ENCODE measurements at regions not wholly inside any gene's neighbourhood (a gene's known extent, or its start where the extent isn't known, plus 50 kb on each side); places are given as distances from the start of the nearest gene placed in this dataset.

DNA sequence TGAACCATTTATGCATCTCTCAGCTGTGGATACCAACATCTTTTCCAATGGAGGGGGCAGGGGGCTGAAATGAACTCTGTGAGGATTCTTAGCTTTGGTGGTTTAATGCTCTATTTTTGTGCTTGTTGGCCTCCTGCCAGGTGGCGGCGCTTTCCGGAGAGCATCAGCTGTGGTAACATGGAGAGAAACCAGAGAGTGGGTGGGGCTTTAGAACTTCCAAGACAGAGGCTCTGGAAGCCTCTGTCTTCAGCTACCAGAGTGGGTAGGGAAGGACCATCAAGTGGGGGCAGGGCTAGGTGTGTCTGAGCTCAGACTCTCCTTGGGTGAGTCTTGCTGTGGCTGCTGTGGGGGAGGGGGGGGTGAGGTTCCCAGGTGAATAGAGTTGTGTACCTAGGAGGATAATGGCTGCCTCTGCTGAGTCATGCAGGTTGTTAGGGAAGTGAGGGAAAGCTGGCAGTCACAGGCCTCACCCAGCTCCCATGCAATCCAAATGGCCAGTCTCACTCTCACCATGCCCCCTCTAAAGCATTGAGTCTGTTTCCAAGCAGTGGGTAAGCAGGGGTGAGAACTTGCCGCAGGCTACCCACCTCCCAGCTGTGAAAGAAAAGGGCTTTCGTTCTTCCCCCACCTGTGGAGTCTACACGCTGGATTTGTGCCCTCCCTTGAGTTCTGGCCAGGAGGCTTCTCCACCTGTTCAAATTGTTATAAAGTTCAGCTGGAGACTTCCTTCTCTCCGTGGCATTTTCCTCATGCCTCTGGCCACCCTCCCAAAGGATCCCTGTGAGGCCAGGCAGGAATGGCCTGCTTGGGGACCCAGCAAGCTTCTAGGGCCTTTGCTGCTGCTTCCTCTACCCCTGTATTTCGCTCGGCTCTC is 527.0 kb downstream of the NEBL start (continued):
- TF ChIP-seq, protein P1, sequence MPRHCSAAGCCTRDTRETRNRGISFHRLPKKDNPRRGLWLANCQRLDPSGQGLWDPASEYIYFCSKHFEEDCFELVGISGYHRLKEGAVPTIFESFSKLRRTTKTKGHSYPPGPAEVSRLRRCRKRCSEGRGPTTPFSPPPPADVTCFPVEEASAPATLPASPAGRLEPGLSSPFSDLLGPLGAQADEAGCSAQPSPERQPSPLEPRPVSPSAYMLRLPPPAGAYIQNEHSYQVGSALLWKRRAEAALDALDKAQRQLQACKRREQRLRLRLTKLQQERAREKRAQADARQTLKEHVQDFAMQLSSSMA (CRISPR knock-in tag; IDR thresholded peaks at IDR 0.05) = no peak
- no peak for TF ChIP-seq ZNF280D (CRISPR knock-in tag; IDR thresholded peaks at IDR 0.05)
- TF ChIP-seq ZNF232 (CRISPR knock-in tag; IDR thresholded peaks at IDR 0.05; ENCODE audit: borderline replicate concordance) = no peak
- no peak for TF ChIP-seq ZNF180 (CRISPR knock-in tag; IDR thresholded peaks at IDR 0.05; ENCODE audit: borderline replicate concordance, low read depth)

GRCh38 chr10:20363684-20364083 is 533.4 kb downstream of the NEBL start:
- Histone ChIP-seq H3K27ac (ENCODE audit: extremely low read length, insufficient read depth, low read length) (no peak overlapping the region), H3K4me3 (replicated peaks in 1 of 3; ENCODE audit: insufficient read depth in 1 of 3, low read depth in 2 of 3, low read length in 3 of 3) (no peak overlapping the region), H3K9me3 (ENCODE audit: low read length) (peaks cover 77% of the 10 kb centered on the region), H3K4me1 (ENCODE audit: insufficient read depth, low read length) (no peaks in the 10 kb centered on the region), H4K20me1 (ENCODE audit: insufficient read depth, low read length) (no peaks in the 10 kb centered on the region), H2AFZ (ENCODE audit: low read length) (no peak overlapping the region), H3K4me2 (ENCODE audit: low read depth, low read length) (no peak overlapping the region), H3K79me2 (ENCODE audit: insufficient read depth, low read length) (no peaks in the 10 kb centered on the region), H3K9ac (ENCODE audit: insufficient read depth, low read depth, low read length) (no peak overlapping the region), H3K27me3 (ENCODE audit: control insufficient read depth in 1 of 2, insufficient read depth in 2 of 2, low read length in 2 of 2) (no peaks in the 10 kb centered on the region), H3K36me3 (replicated peaks in 1 of 2; ENCODE audit: control insufficient read depth in 1 of 2, insufficient read depth in 2 of 2, low read length in 2 of 2) (no peaks in the 10 kb centered on the region)
- FAIRE-seq = no peak
- POLR2A ChIA-PET = no interaction called here
- no peak for DNase-seq (ENCODE audit: low spot score)
- no peak for ATAC-seq
- CTCF ChIA-PET (ENCODE audit: low intra/inter-chr PET ratio, low total read pairs) = no interaction called here
- intact Hi-C loops (cut with micrococcal nuclease; ENCODE audit: unreplicated experiment) (no loop called here), in situ Hi-C loops (cut with HindIII; ENCODE audit: extremely low pct_ligation_motif_present, low pct_unique_long_range_greater_than_20kb) (no loop called here)
- no TSS peak for BruUV-seq (replicated peaks)
- TF ChIP-seq, protein P2, sequence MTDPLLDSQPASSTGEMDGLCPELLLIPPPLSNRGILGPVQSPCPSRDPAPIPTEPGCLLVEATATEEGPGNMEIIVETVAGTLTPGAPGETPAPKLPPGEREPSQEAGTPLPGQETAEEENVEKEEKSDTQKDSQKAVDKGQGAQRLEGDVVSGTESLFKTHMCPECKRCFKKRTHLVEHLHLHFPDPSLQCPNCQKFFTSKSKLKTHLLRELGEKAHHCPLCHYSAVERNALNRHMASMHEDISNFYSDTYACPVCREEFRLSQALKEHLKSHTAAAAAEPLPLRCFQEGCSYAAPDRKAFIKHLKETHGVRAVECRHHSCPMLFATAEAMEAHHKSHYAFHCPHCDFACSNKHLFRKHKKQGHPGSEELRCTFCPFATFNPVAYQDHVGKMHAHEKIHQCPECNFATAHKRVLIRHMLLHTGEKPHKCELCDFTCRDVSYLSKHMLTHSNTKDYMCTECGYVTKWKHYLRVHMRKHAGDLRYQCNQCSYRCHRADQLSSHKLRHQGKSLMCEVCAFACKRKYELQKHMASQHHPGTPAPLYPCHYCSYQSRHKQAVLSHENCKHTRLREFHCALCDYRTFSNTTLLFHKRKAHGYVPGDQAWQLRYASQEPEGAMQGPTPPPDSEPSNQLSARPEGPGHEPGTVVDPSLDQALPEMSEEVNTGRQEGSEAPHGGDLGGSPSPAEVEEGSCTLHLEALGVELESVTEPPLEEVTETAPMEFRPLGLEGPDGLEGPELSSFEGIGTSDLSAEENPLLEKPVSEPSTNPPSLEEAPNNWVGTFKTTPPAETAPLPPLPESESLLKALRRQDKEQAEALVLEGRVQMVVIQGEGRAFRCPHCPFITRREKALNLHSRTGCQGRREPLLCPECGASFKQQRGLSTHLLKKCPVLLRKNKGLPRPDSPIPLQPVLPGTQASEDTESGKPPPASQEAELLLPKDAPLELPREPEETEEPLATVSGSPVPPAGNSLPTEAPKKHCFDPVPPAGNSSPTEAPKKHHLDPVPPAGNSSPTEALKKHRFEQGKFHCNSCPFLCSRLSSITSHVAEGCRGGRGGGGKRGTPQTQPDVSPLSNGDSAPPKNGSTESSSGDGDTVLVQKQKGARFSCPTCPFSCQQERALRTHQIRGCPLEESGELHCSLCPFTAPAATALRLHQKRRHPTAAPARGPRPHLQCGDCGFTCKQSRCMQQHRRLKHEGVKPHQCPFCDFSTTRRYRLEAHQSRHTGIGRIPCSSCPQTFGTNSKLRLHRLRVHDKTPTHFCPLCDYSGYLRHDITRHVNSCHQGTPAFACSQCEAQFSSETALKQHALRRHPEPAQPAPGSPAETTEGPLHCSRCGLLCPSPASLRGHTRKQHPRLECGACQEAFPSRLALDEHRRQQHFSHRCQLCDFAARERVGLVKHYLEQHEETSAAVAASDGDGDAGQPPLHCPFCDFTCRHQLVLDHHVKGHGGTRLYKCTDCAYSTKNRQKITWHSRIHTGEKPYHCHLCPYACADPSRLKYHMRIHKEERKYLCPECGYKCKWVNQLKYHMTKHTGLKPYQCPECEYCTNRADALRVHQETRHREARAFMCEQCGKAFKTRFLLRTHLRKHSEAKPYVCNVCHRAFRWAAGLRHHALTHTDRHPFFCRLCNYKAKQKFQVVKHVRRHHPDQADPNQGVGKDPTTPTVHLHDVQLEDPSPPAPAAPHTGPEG (CRISPR knock-in tag; IDR thresholded peaks at IDR 0.05) = no peak
- TF ChIP-seq, protein P3, sequence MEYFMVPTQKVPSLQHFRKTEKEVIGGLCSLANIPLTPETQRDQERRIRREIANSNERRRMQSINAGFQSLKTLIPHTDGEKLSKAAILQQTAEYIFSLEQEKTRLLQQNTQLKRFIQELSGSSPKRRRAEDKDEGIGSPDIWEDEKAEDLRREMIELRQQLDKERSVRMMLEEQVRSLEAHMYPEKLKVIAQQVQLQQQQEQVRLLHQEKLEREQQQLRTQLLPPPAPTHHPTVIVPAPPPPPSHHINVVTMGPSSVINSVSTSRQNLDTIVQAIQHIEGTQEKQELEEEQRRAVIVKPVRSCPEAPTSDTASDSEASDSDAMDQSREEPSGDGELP (IDR thresholded peaks at IDR 0.05; ENCODE audit: borderline replicate concordance, low read depth) = no peak
- no peak for TF ChIP-seq ZBTB4 (CRISPR knock-in tag; IDR thresholded peaks at IDR 0.05; ENCODE audit: borderline replicate concordance)

Measured in HepG2 (cell line).